C4-2B (cell line): ENCODE measurements at regions not wholly inside any gene's neighbourhood (a gene's known extent, or its start where the extent isn't known, plus 50 kb on each side); places are given as distances from the start of the nearest gene placed in this dataset.

Experiments used
- ZFX ChIP-seq: fragments of 450-650 bp; IDR thresholded peaks from 2 replicates; pipeline ENCODE4 v1.6.1; 2017
- TF ChIP-seq, protein P1 (sequence below): fragments of 450-650 bp; conservative IDR thresholded peaks from 2 replicates; pipeline ENCODE4 v1.5.1; 2017; ENCODE audit warnings: mild to moderate bottlenecking

- TF ChIP-seq, protein P1, sequence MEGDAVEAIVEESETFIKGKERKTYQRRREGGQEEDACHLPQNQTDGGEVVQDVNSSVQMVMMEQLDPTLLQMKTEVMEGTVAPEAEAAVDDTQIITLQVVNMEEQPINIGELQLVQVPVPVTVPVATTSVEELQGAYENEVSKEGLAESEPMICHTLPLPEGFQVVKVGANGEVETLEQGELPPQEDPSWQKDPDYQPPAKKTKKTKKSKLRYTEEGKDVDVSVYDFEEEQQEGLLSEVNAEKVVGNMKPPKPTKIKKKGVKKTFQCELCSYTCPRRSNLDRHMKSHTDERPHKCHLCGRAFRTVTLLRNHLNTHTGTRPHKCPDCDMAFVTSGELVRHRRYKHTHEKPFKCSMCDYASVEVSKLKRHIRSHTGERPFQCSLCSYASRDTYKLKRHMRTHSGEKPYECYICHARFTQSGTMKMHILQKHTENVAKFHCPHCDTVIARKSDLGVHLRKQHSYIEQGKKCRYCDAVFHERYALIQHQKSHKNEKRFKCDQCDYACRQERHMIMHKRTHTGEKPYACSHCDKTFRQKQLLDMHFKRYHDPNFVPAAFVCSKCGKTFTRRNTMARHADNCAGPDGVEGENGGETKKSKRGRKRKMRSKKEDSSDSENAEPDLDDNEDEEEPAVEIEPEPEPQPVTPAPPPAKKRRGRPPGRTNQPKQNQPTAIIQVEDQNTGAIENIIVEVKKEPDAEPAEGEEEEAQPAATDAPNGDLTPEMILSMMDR = no peak
- no peak for TF ChIP-seq ZFX
Observed at GRCh38 chr6:149129371-149130077, 188.0 kb upstream of the TAB2 start.
